HFFc6 (cell line): ENCODE measurements at regions not wholly inside any gene's neighbourhood (a gene's known extent, or its start where the extent isn't known, plus 50 kb on each side); places are given as distances from the start of the nearest gene placed in this dataset.
A peak's percentile ranks its signal among the peaks of the same experiment; 100 is the strongest.
"Not testable (repeated sequence)": the region's sequence is repeated elsewhere in the genome, so short reads cannot be mapped to it uniquely, and the experiment has no call there.

ENCODE experiments used
- DNase-seq: peaks from one replicate; pipeline ENCODE4 v3.0.0-alpha.2; 2018
- H3K27ac Mint-ChIP-seq: 2 replicates; pipeline ENCODE4 v1.8.0; 2020; ENCODE audit warnings: mild to moderate bottlenecking, mixed read lengths
- H3K27me3 Mint-ChIP-seq: 2 replicates; pipeline ENCODE4 v1.8.0; 2021; ENCODE audit warnings: mild to moderate bottlenecking, moderate library complexity, mixed read lengths; ENCODE audit not compliant: insufficient read depth
- H3K36me3 Mint-ChIP-seq: 2 replicates; pipeline ENCODE4 v1.8.0; 2021; ENCODE audit warnings: low read depth, mixed read lengths
- H3K4me1 Mint-ChIP-seq: 2 replicates; pipeline ENCODE4 v1.8.0; 2020; ENCODE audit warnings: low read depth, mixed read lengths
- H3K4me3 Mint-ChIP-seq: 2 replicates; pipeline ENCODE4 v1.8.0; 2020; ENCODE audit warnings: mild to moderate bottlenecking, moderate library complexity, mixed read lengths
- H3K9me3 Mint-ChIP-seq: 2 replicates; pipeline ENCODE4 v1.8.0; 2020; ENCODE audit warnings: mild to moderate bottlenecking, mixed read lengths
- CTCF ChIP-seq: fragments of 200-600 bp; sonication (generic); IDR thresholded peaks from 2 replicates; pipeline ENCODE4 v1.5.0; 2021; ENCODE audit warnings: antibody characterized with exemption, mild to moderate bottlenecking

- Mint-ChIP-seq H3K27ac (no peak overlapping the region), H3K36me3 (peaks cover 12% of the 10 kb centered on the region), H3K27me3 (peaks cover under 1% of the 10 kb centered on the region; the same call in 1 of the 2 replicates), H3K4me3 (no peak overlapping the region), H3K4me1 (peaks cover 76% of the 10 kb centered on the region), H3K9me3 (no peaks in the 10 kb centered on the region)
- no peak for DNase-seq
- TF ChIP-seq CTCF = no peak
These were observed 126.3 kb upstream of the F3 start for GRCh38 chr1:94667818-94668217.

GRCh38 chr1:94666797-94667196 is 125.2 kb upstream of the F3 start:
- no peak for TF ChIP-seq CTCF
- no peak overlapping the region for H3K27ac Mint-ChIP-seq
- peaks cover 12% of the 10 kb centered on the region for H3K36me3 Mint-ChIP-seq
- no peaks in the 10 kb centered on the region for H3K27me3 Mint-ChIP-seq
- H3K4me1 Mint-ChIP-seq = peaks cover 68% of the 10 kb centered on the region
- no peak for DNase-seq
- no peaks in the 10 kb centered on the region for H3K9me3 Mint-ChIP-seq
- H3K4me3 Mint-ChIP-seq = no peak overlapping the region

- TF ChIP-seq CTCF = no peak
- H3K36me3 Mint-ChIP-seq = no peaks in the 10 kb centered on the region
- no peaks in the 10 kb centered on the region for H3K27me3 Mint-ChIP-seq
- H3K9me3 Mint-ChIP-seq = no peaks in the 10 kb centered on the region
- H3K4me1 Mint-ChIP-seq = peaks cover 63% of the 10 kb centered on the region
- no peak for DNase-seq
- peak overlapping the region; percentile 49; the same call in 1 of the 2 replicates for H3K27ac Mint-ChIP-seq
- no peak overlapping the region for H3K4me3 Mint-ChIP-seq
These were observed 119.9 kb upstream of the F3 start for GRCh38 chr1:94661431-94661932.

GRCh38 chr1:94660994-94661393 is 119.4 kb upstream of the F3 start:
- peak overlapping the region; percentile 49 for H3K27ac Mint-ChIP-seq
- H3K4me1 Mint-ChIP-seq = peaks cover 59% of the 10 kb centered on the region
- H3K4me3 Mint-ChIP-seq = no peak overlapping the region
- TF ChIP-seq CTCF = no peak
- H3K9me3 Mint-ChIP-seq = no peaks in the 10 kb centered on the region
- H3K27me3 Mint-ChIP-seq = no peaks in the 10 kb centered on the region
- DNase-seq = peak; percentile 17
- H3K36me3 Mint-ChIP-seq = no peaks in the 10 kb centered on the region

GRCh38 chr1:94660258-94660657 is 118.7 kb upstream of the F3 start:
- H3K27ac Mint-ChIP-seq = peak overlapping the region; percentile 49
- H3K27me3 Mint-ChIP-seq = no peaks in the 10 kb centered on the region; the same call in 1 of the 2 replicates
- no peak for TF ChIP-seq CTCF
- no peaks in the 10 kb centered on the region for H3K9me3 Mint-ChIP-seq
- no peak overlapping the region for H3K4me3 Mint-ChIP-seq
- DNase-seq = no peak
- H3K36me3 Mint-ChIP-seq = no peaks in the 10 kb centered on the region
- H3K4me1 Mint-ChIP-seq = peaks cover 60% of the 10 kb centered on the region

- H3K4me1 Mint-ChIP-seq = peaks cover 65% of the 10 kb centered on the region
- DNase-seq, H3K9me3 Mint-ChIP-seq, H3K4me3 Mint-ChIP-seq, H3K36me3 Mint-ChIP-seq, H3K27ac Mint-ChIP-seq, H3K27me3 Mint-ChIP-seq: not testable (repeated sequence)
These were observed 117.6 kb upstream of the F3 start for GRCh38 chr1:94659202-94659601.
